HCT116 (cell line): ENCODE measurements at regions not wholly inside any gene's neighbourhood (a gene's known extent, or its start where the extent isn't known, plus 50 kb on each side); places are given as distances from the start of the nearest gene placed in this dataset.

Experiments
- ATAC-seq: fragments of 200-7000 bp; cut with Tn5 transposase; 2 replicates; pipeline ENCODE4 v1.9.1; 2020; ENCODE audit warnings: mild to moderate bottlenecking, moderate library complexity
- BruUV-seq: library from RNA; stranded (reverse); fragments of 400-500 nt; replicated peaks from 2 replicates; lab custom pipeline; 2021; lab: Mats Ljungman, UMichigan
- CTCF ChIA-PET: fragments of 300-600 bp; sonication (Branson Sonifier 250); formaldehyde crosslinking; loops from one replicate; lab custom pipeline; 2021; ENCODE audit warnings: antibody characterized with exemption; lab: Charles Lee
- POLR2A ChIA-PET: fragments of 300-600, 350-600 bp; sonication (Branson Sonifier 250); formaldehyde crosslinking; loops from one replicate; lab custom pipeline; 2021; ENCODE audit warnings: antibody characterized with exemption; lab: Charles Lee
- RAD21 ChIA-PET, 2 experiments: fragments of 300-600 bp; sonication (Branson Sonifier 250); formaldehyde crosslinking; loops; one replicate each; lab custom pipeline; 2023; ENCODE audit warnings: low total read pairs in 2 of 2; ENCODE audit not compliant: uncharacterized antibody in 2 of 2, unreplicated experiment in 2 of 2, low non-redundant PET in 1 of 2; lab: Charles Lee
- DNase-seq: peaks from one replicate; pipeline ENCODE4 v3.0.0-alpha.2; 2010; ENCODE audit warnings: low read depth, low spot score
- H2AFZ ChIP-seq: fragments of 200-600 bp; shearing (Covaris generic), sonication (generic); 2 replicates; pipeline ENCODE4 v1.6.1; 2017; ENCODE audit warnings: low read depth, mixed run types, mixed read lengths, antibody characterized with exemption, low read length; ENCODE audit not compliant: poor library complexity, severe bottlenecking
- H3K27ac ChIP-seq: 2 replicates; pipeline ENCODE4 v1.5.1; 2012; ENCODE audit warnings: low read depth, low read length
- H3K27me3 ChIP-seq: fragments of 200-600 bp; sonication (generic); 2 replicates; pipeline ENCODE4 v1.6.1; 2016; ENCODE audit warnings: mixed run types, low read length, mixed read lengths; ENCODE audit not compliant: insufficient read depth
- H3K36me3 ChIP-seq, 2 experiments: fragments of 200-500 bp in 1 of 2; fragments of 200-600 bp in 1 of 2; sonication (Bioruptor generic) in 1 of 2; sonication (generic) in 1 of 2; 2 replicates each; pipeline versions ENCODE4 v1.5.1 to v1.6.1; 2014 to 2016; ENCODE audit warnings: low read length in 2 of 2, inconsistent platforms in 1 of 2, mixed read lengths in 1 of 2, mixed run types in 1 of 2; ENCODE audit not compliant: insufficient read depth in 2 of 2, control insufficient read depth in 1 of 2
- H3K4me1 ChIP-seq, 2 experiments: fragments of 200-600 bp in 1 of 2; sonication (generic) in 1 of 2; 2 replicates each; pipeline versions ENCODE4 v1.5.1 to v1.6.1; 2012 to 2017; ENCODE audit warnings: low read length in 2 of 2, inconsistent platforms in 1 of 2, mild to moderate bottlenecking in 1 of 2, mixed read lengths in 1 of 2, mixed run types in 1 of 2, moderate library complexity in 1 of 2; ENCODE audit not compliant: insufficient read depth in 2 of 2, control insufficient read depth in 1 of 2
- H3K4me2 ChIP-seq: fragments of 200-600 bp; sonication (generic); 2 replicates; pipeline ENCODE4 v1.6.1; 2017; ENCODE audit warnings: mixed run types, low read length, mixed read lengths
- H3K4me3 ChIP-seq, 2 experiments: fragments of 200-600 bp in 1 of 2; sonication (generic) in 1 of 2; replicated peaks in 1 of 2; 2 replicates each; pipeline ENCODE4 v1.5.1; 2011 to 2016; ENCODE audit warnings: low read length in 2 of 2, control low read depth in 1 of 2, low read depth in 1 of 2, mild to moderate bottlenecking in 1 of 2, mixed read lengths in 1 of 2, mixed run types in 1 of 2
- H3K79me2 ChIP-seq: fragments of 200-600 bp; sonication (generic); 2 replicates; pipeline ENCODE4 v1.6.1; 2017; ENCODE audit warnings: mild to moderate bottlenecking, mixed run types, low read length, moderate library complexity, mixed read lengths; ENCODE audit not compliant: insufficient read depth
- H3K9ac ChIP-seq: fragments of 200-600 bp; sonication (generic); 2 replicates; pipeline ENCODE4 v1.6.1; 2016; ENCODE audit warnings: low read length, mixed read lengths
- H3K9me2 ChIP-seq: fragments of 200-600 bp; sonication (generic), shearing (Covaris generic); 2 replicates; pipeline ENCODE4 v1.6.1; 2017; ENCODE audit warnings: mixed run types, mild to moderate bottlenecking, moderate library complexity; ENCODE audit not compliant: insufficient read depth
- H3K9me3 ChIP-seq, 2 experiments: fragments of 200-500 bp in 1 of 2; fragments of 200-600 bp in 1 of 2; sonication (Bioruptor generic) in 1 of 2; sonication (generic) in 1 of 2; 2 replicates each; pipeline ENCODE4 v1.6.1; 2014 to 2017; ENCODE audit warnings: low read length in 2 of 2, mixed read lengths in 2 of 2, inconsistent platforms in 1 of 2, low read depth in 1 of 2, mild to moderate bottlenecking in 1 of 2, mixed run types in 1 of 2, moderate library complexity in 1 of 2; ENCODE audit not compliant: control insufficient read depth in 1 of 2, insufficient read depth in 1 of 2
- H4K20me1 ChIP-seq: fragments of 200-600 bp; sonication (generic), shearing (Covaris generic); 2 replicates; pipeline ENCODE4 v1.6.1; 2017; ENCODE audit warnings: mixed run types, mild to moderate bottlenecking, moderate library complexity; ENCODE audit not compliant: insufficient read depth
- CEBPB ChIP-seq: IDR thresholded peaks from 2 replicates; pipeline ENCODE4 v1.6.1; 2012; ENCODE audit warnings: low read depth
- CTCF ChIP-seq, 3 experiments: fragments of 200-600 bp in 1 of 3; sonication (generic) in 1 of 3; IDR thresholded peaks in 2 of 3; conservative IDR thresholded peaks in 1 of 3; 2 replicates each; pipeline ENCODE4 v1.5.1; 2012 to 2017; ENCODE audit warnings: low read depth in 2 of 3, low read length in 2 of 3, antibody characterized with exemption in 1 of 3, borderline replicate concordance in 1 of 3, control low read depth in 1 of 3, mild to moderate bottlenecking in 1 of 3, mixed read lengths in 1 of 3, mixed run types in 1 of 3, moderate library complexity in 1 of 3; ENCODE audit not compliant: insufficient read depth in 1 of 3
- EGR1 ChIP-seq: IDR thresholded peaks from 2 replicates; pipeline ENCODE4 v1.6.1; 2012; ENCODE audit warnings: low read depth
- ELF1 ChIP-seq: IDR thresholded peaks from 2 replicates; pipeline ENCODE4 v1.6.1; 2012; ENCODE audit warnings: low read depth, borderline replicate concordance
- EZH2phosphoT487 ChIP-seq: fragments of 200-600 bp; IDR thresholded peaks from 2 replicates; pipeline ENCODE4 v1.6.1; 2018; ENCODE audit warnings: antibody characterized with exemption, borderline replicate concordance
- FOSL1 ChIP-seq: IDR thresholded peaks from 2 replicates; pipeline ENCODE4 v1.6.1; 2012; ENCODE audit warnings: low read depth
- POLR2A ChIP-seq: IDR thresholded peaks from 2 replicates; pipeline ENCODE4 v1.7.0; 2011; ENCODE audit warnings: borderline replicate concordance; ENCODE audit not compliant: insufficient read depth, insufficient read length; ENCODE audit errors: extremely low read depth
- POLR2AphosphoS5 ChIP-seq: IDR thresholded peaks from 2 replicates; pipeline ENCODE4 v1.6.1; 2011; ENCODE audit warnings: mild to moderate bottlenecking, low read depth, low read length, moderate library complexity
- RAD21 ChIP-seq: IDR thresholded peaks from 2 replicates; pipeline ENCODE4 v1.6.1; 2012; ENCODE audit warnings: low read depth, mild to moderate bottlenecking
- SP1 ChIP-seq: IDR thresholded peaks from 2 replicates; pipeline ENCODE4 v1.6.1; 2012; ENCODE audit warnings: low read depth
- SRF ChIP-seq: IDR thresholded peaks from 2 replicates; pipeline ENCODE4 v1.6.1; 2012; ENCODE audit warnings: low read depth
- TCF7L2 ChIP-seq: IDR thresholded peaks from 2 replicates; pipeline ENCODE4 v1.7.0; 2011; ENCODE audit warnings: borderline replicate concordance, inconsistent platforms; ENCODE audit not compliant: insufficient read depth, insufficient read length; ENCODE audit errors: extremely low read depth
- YY1 ChIP-seq: IDR thresholded peaks from 2 replicates; pipeline ENCODE4 v1.6.1; 2011; ENCODE audit warnings: low read length, low read depth, moderate library complexity, mild to moderate bottlenecking; ENCODE audit not compliant: insufficient replicate concordance; ENCODE audit errors: extremely low read depth
- ZFX ChIP-seq: fragments of 450-650 bp; IDR thresholded peaks from 2 replicates; pipeline ENCODE4 v1.6.1; 2017
- ZNF274 ChIP-seq: fragments of 200-500 bp; sonication (Bioruptor generic); IDR thresholded peaks from 2 replicates; pipeline ENCODE4 v1.6.1; 2014; ENCODE audit warnings: mild to moderate bottlenecking, low read depth, low read length, inconsistent platforms
- intact Hi-C: fragments of 100-400 bp; cut with micrococcal nuclease; formaldehyde crosslinking; loops from 2 replicates; pipeline ENCODE4 v1.10.0; 2022
- TF ChIP-seq, protein P1 (sequence below): IDR thresholded peaks from 2 replicates; pipeline ENCODE4 v1.6.1; 2011; ENCODE audit warnings: mild to moderate bottlenecking, low read length, moderate library complexity; ENCODE audit not compliant: insufficient replicate concordance; ENCODE audit errors: extremely low read depth

- H2AFZ ChIP-seq, result no peak overlapping the region
- H3K4me1 ChIP-seq, result no peaks in the 10 kb centered on the region
- ATAC-seq (no peak), DNase-seq (no peak)
- H4K20me1 ChIP-seq, result no peaks in the 10 kb centered on the region
- ChIA-PET RAD21 (no interaction called here), POLR2A (no interaction called here), CTCF (no interaction called here)
- no peak overlapping the region for H3K27ac ChIP-seq
- BruUV-seq, result no TSS peak
- intact Hi-C loops, result no loop called here
- no peak overlapping the region for H3K4me3 ChIP-seq
- no peak for TF ChIP-seq ELF1
- no peak for TF ChIP-seq EGR1
- no peak for TF ChIP-seq POLR2AphosphoS5
- TF ChIP-seq SRF, result no peak
- H3K79me2 ChIP-seq, result no peaks in the 10 kb centered on the region
- no peaks in the 10 kb centered on the region for H3K9me2 ChIP-seq
- no peaks in the 10 kb centered on the region for H3K36me3 ChIP-seq
- H3K4me2 ChIP-seq, result no peak overlapping the region
- no peak overlapping the region for H3K9ac ChIP-seq
- H3K9me3 ChIP-seq, result no peaks in the 10 kb centered on the region
- H3K27me3 ChIP-seq, result peaks cover 25% of the 10 kb centered on the region
Measured at GRCh38 chr10:111962951-111963350, 220.6 kb downstream of the GPAM start.

GRCh38 chr10:111967116-111967515, 216.4 kb downstream of the GPAM start:
- Histone ChIP-seq H3K4me2 (no peak overlapping the region), H3K4me1 (no peaks in the 10 kb centered on the region), H3K9ac (no peak overlapping the region), H3K79me2 (no peaks in the 10 kb centered on the region), H3K4me3 (no peak overlapping the region), H2AFZ (no peak overlapping the region), H3K36me3 (no peaks in the 10 kb centered on the region), H4K20me1 (no peaks in the 10 kb centered on the region), H3K9me2 (no peaks in the 10 kb centered on the region), H3K27me3 (peaks cover 23% of the 10 kb centered on the region), H3K9me3 (no peaks in the 10 kb centered on the region), H3K27ac (no peak overlapping the region)
- POLR2A ChIA-PET, result no interaction called here
- TF ChIP-seq FOSL1 (no peak), SP1 (no peak), TCF7L2 (no peak), CTCF (IDR thresholded peaks at IDR 0.05 in 2 of 3, conservative IDR thresholded peaks at IDR 0.05 in 1 of 3; ENCODE audit: borderline replicate concordance in 1 of 3, insufficient read depth in 1 of 3, low read depth in 2 of 3, low read length in 2 of 3) (no peak), EZH2phosphoT487 (no peak), YY1 (no peak), POLR2A (no peak), ZFX (no peak), SRF (no peak), ZNF274 (no peak), RAD21 (no peak), CEBPB (no peak)
- TF ChIP-seq, protein P1, sequence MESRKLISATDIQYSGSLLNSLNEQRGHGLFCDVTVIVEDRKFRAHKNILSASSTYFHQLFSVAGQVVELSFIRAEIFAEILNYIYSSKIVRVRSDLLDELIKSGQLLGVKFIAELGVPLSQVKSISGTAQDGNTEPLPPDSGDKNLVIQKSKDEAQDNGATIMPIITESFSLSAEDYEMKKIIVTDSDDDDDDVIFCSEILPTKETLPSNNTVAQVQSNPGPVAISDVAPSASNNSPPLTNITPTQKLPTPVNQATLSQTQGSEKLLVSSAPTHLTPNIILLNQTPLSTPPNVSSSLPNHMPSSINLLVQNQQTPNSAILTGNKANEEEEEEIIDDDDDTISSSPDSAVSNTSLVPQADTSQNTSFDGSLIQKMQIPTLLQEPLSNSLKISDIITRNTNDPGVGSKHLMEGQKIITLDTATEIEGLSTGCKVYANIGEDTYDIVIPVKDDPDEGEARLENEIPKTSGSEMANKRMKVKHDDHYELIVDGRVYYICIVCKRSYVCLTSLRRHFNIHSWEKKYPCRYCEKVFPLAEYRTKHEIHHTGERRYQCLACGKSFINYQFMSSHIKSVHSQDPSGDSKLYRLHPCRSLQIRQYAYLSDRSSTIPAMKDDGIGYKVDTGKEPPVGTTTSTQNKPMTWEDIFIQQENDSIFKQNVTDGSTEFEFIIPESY, result no peak
- DNase-seq (no peak), ATAC-seq (no peak)
- CTCF ChIA-PET, result no interaction called here
- RAD21 ChIA-PET, result no interaction called here
- no TSS peak for BruUV-seq
- intact Hi-C loops, result no loop called here
